Activated CD4-positive, CD25-positive, alpha-beta regulatory T cell treated with anti-CD3 and anti-CD28 coated beads, Interleukin-2, amount 50 U/mL, for 72 hours (primary cell): ENCODE measurements at regions not wholly inside any gene's neighbourhood (a gene's known extent, or its start where the extent isn't known, plus 50 kb on each side); places are given as distances from the start of the nearest gene placed in this dataset.

Experiments used
- DNase-seq: peaks from one replicate; pipeline ENCODE4 v3.0.0; 2021

DNA sequence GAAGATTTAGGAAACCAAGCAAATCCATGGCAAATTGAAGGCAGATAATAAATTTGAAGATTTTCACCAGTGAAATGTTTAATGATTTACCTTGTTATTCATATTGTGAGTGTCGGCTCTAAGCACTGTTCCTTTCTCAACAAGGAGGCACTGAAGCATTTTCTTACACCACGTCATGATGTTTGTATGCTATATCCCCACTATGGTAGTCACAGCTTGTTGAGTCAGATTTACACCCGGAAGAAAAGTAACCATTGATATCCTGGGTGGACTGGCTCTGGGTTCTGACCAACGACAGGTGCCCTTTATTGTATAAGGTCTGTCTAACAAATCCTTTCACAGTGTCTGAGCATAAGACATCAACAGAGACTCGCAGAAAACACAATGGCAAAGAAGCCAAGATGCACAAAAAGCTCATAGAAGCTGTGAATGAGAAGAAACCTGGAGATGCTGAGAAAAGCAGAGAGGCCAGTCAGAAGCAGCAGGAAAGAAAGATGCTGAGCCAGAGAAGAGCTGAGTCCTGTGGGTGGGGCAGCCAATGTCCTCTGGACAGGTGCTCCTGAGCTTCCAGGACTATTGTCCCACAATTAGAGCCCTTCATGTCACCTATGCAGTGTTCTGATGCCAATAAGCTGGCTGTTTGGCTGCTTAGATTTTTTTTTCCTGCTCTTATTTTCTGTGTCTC lies 49.7 kb upstream of the ARHGAP5 start:
- DNase-seq: no peak
